ENCODE measurements at regions not wholly inside any gene's neighbourhood (a gene's known extent, or its start where the extent isn't known, plus 50 kb on each side); places are given as distances from the start of the nearest gene placed in this dataset.

DNA sequence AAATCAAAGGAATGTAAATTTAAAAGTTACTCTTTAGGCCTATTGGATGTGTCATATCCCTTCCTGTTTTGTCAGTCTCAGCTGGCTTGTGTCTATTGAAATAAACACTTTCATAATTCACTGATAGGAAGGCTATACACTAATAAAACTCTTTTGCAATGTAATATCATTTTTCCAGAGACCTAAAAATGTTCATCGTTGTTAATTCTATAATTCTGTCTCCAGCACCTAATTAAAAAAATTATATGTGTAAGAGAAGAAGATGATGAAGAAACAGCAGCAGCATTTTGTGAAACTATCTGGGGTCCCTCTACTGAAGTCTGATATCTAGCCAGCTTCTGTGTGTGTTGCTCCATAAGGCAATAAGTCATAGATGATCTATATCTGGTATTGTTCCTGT lies 602.7 kb downstream of the ETV1 start:
- TF ChIP-seq FOXP2 (optimal IDR thresholded peaks at IDR 0.05; ENCODE audit: borderline replicate concordance, extremely low read depth, extremely low read length, insufficient read depth) (no peak), TAF1 (IDR thresholded peaks at IDR 0.05; ENCODE audit: borderline replicate concordance, insufficient read depth, low read length) (no peak), SIN3A (IDR thresholded peaks at IDR 0.05; ENCODE audit: borderline replicate concordance, insufficient read depth, low read length) (no peak), POLR2AphosphoS5 (IDR thresholded peaks at IDR 0.05; ENCODE audit: low read depth, low read length) (no peak)
- TF ChIP-seq, protein P1, sequence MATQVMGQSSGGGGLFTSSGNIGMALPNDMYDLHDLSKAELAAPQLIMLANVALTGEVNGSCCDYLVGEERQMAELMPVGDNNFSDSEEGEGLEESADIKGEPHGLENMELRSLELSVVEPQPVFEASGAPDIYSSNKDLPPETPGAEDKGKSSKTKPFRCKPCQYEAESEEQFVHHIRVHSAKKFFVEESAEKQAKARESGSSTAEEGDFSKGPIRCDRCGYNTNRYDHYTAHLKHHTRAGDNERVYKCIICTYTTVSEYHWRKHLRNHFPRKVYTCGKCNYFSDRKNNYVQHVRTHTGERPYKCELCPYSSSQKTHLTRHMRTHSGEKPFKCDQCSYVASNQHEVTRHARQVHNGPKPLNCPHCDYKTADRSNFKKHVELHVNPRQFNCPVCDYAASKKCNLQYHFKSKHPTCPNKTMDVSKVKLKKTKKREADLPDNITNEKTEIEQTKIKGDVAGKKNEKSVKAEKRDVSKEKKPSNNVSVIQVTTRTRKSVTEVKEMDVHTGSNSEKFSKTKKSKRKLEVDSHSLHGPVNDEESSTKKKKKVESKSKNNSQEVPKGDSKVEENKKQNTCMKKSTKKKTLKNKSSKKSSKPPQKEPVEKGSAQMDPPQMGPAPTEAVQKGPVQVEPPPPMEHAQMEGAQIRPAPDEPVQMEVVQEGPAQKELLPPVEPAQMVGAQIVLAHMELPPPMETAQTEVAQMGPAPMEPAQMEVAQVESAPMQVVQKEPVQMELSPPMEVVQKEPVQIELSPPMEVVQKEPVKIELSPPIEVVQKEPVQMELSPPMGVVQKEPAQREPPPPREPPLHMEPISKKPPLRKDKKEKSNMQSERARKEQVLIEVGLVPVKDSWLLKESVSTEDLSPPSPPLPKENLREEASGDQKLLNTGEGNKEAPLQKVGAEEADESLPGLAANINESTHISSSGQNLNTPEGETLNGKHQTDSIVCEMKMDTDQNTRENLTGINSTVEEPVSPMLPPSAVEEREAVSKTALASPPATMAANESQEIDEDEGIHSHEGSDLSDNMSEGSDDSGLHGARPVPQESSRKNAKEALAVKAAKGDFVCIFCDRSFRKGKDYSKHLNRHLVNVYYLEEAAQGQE (IDR thresholded peaks at IDR 0.05; ENCODE audit: insufficient read depth in 1 of 2, low read depth in 2 of 2, low read length in 2 of 2), result no peak

DNA sequence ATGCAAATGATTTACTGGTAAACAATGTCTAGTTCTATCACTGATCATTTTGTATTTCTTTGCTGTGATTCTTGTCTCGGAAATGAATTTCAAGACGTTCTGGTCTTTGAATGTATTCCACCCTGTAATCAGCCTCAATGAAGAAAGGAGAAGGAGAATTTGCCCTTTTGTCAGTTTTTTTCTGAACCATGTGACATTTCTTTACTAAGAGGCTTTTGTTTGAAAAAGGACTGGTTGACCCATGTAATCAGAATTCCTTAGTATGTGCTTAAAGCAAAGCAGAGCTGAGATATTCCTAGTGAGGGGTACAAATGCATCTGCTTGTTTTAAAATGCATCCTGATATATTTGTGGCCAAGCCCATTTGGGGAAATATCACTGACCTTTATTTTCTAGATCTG lies 581.6 kb downstream of the ETV1 start:
- TF ChIP-seq SIN3A (IDR thresholded peaks at IDR 0.05; ENCODE audit: borderline replicate concordance, insufficient read depth, low read length) (no peak), FOXP2 (optimal IDR thresholded peaks at IDR 0.05; ENCODE audit: borderline replicate concordance, extremely low read depth, extremely low read length, insufficient read depth) (no peak), TAF1 (IDR thresholded peaks at IDR 0.05; ENCODE audit: borderline replicate concordance, insufficient read depth, low read length) (no peak), POLR2AphosphoS5 (IDR thresholded peaks at IDR 0.05; ENCODE audit: low read depth, low read length) (no peak)
- TF ChIP-seq, protein P1 (IDR thresholded peaks at IDR 0.05; ENCODE audit: insufficient read depth in 1 of 2, low read depth in 2 of 2, low read length in 2 of 2), result no peak

GRCh38 chr7:13411151-13411550 lies 578.3 kb downstream of the ETV1 start:
- TF ChIP-seq, protein P1 (IDR thresholded peaks at IDR 0.05; ENCODE audit: insufficient read depth in 1 of 2, low read depth in 2 of 2, low read length in 2 of 2), result no peak
- no peak for TF ChIP-seq POLR2AphosphoS5 (IDR thresholded peaks at IDR 0.05; ENCODE audit: low read depth, low read length)
- no peak for TF ChIP-seq FOXP2 (optimal IDR thresholded peaks at IDR 0.05; ENCODE audit: borderline replicate concordance, extremely low read depth, extremely low read length, insufficient read depth)
- no peak for TF ChIP-seq TAF1 (IDR thresholded peaks at IDR 0.05; ENCODE audit: borderline replicate concordance, insufficient read depth, low read length)
- TF ChIP-seq SIN3A (IDR thresholded peaks at IDR 0.05; ENCODE audit: borderline replicate concordance, insufficient read depth, low read length), result no peak

- TF ChIP-seq SIN3A (IDR thresholded peaks at IDR 0.05; ENCODE audit: borderline replicate concordance, insufficient read depth, low read length) (no peak), TAF1 (IDR thresholded peaks at IDR 0.05; ENCODE audit: borderline replicate concordance, insufficient read depth, low read length) (no peak), FOXP2 (optimal IDR thresholded peaks at IDR 0.05; ENCODE audit: borderline replicate concordance, extremely low read depth, extremely low read length, insufficient read depth) (no peak), POLR2AphosphoS5 (IDR thresholded peaks at IDR 0.05; ENCODE audit: low read depth, low read length) (no peak)
- TF ChIP-seq, protein P1 (IDR thresholded peaks at IDR 0.05; ENCODE audit: insufficient read depth in 1 of 2, low read depth in 2 of 2, low read length in 2 of 2), result no peak
Observed at GRCh38 chr7:13411636-13412035, 577.8 kb downstream of the ETV1 start.

- TF ChIP-seq POLR2AphosphoS5 (IDR thresholded peaks at IDR 0.05; ENCODE audit: low read depth, low read length), result no peak
- no peak for TF ChIP-seq SIN3A (IDR thresholded peaks at IDR 0.05; ENCODE audit: borderline replicate concordance, insufficient read depth, low read length)
- no peak for TF ChIP-seq FOXP2 (optimal IDR thresholded peaks at IDR 0.05; ENCODE audit: borderline replicate concordance, extremely low read depth, extremely low read length, insufficient read depth)
- TF ChIP-seq, protein P1 (IDR thresholded peaks at IDR 0.05; ENCODE audit: insufficient read depth in 1 of 2, low read depth in 2 of 2, low read length in 2 of 2), result no peak
- no peak for TF ChIP-seq TAF1 (IDR thresholded peaks at IDR 0.05; ENCODE audit: borderline replicate concordance, insufficient read depth, low read length)
Observed at GRCh38 chr7:13414181-13414580, 575.3 kb downstream of the ETV1 start.
